Stimulated activated CD4-positive, alpha-beta T cell treated with anti-CD3 and anti-CD28 coated beads, Interleukin-1b, Interleukin-23, amount 100 ng/mL, for 24 hours (primary cell): ENCODE measurements at regions not wholly inside any gene's neighbourhood (a gene's known extent, or its start where the extent isn't known, plus 50 kb on each side); places are given as distances from the start of the nearest gene placed in this dataset.
"Not testable (repeated sequence)": the region's sequence is repeated elsewhere in the genome, so short reads cannot be mapped to it uniquely, and the experiment has no call there.

Source experiments
- DNase-seq, 4 experiments: peaks; one replicate each; pipeline ENCODE4 v3.0.0-alpha.2; 2020; ENCODE audit warnings: low read depth in 4 of 4, low spot score in 1 of 4

- DNase-seq: not testable (repeated sequence)
These were observed 55.9 kb upstream of the ACSM6 start for GRCh38 chr10:95137990-95138625.

GRCh38 chr10:95134490-95134889 lies 59.5 kb upstream of the ACSM6 start:
- DNase-seq: no peak

- DNase-seq: no peak
These were observed 60.0 kb upstream of the ACSM6 start for GRCh38 chr10:95133997-95134396.

- peak; percentile 19 to 64 (median 61) for DNase-seq
These were observed 60.9 kb upstream of the ACSM6 start for GRCh38 chr10:95133016-95133752.

GRCh38 chr10:95130429-95130828 lies 61.1 kb upstream of the CYP2C8 start:
- DNase-seq: not testable (repeated sequence)

- no peak for DNase-seq
These were observed 56.3 kb upstream of the CYP2C8 start for GRCh38 chr10:95125582-95125981.

- DNase-seq: no peak
These were observed 53.4 kb upstream of the CYP2C8 start for GRCh38 chr10:95122736-95123135.

GRCh38 chr10:95121904-95122303 lies 52.6 kb upstream of the CYP2C8 start:
- DNase-seq: no peak
